Activated T-cell treated with anti-CD3 and anti-CD28 coated beads, Interleukin-2, amount 50 U/mL, for 72 hours (primary cell): ENCODE measurements at regions not wholly inside any gene's neighbourhood (a gene's known extent, or its start where the extent isn't known, plus 50 kb on each side); places are given as distances from the start of the nearest gene placed in this dataset.
A peak's percentile ranks its signal among the peaks of the same experiment; 100 is the strongest.

ENCODE experiments used
- ATAC-seq, 2 donors: fragments of 150-1000 bp; cut with Tn5 transposase; replicated peaks in 1 of 2; 2 replicates each; pipeline ENCODE4 v1.10.0; 2021; ENCODE audit warnings: moderate library complexity in 2 of 2, mild to moderate bottlenecking in 1 of 2
- DNase-seq, 2 donors: peaks; one replicate each; pipeline ENCODE4 v3.0.0; 2021 to 2022; ENCODE audit warnings: mixed read lengths in 1 of 2
- H3K27ac Mint-ChIP-seq: one replicate; pipeline ENCODE4 v1.8.0; 2022; ENCODE audit warnings: mild to moderate bottlenecking, moderate library complexity, mixed read lengths
- H3K27me3 Mint-ChIP-seq: one replicate; pipeline ENCODE4 v1.8.0; 2022; ENCODE audit warnings: low read depth, mixed read lengths
- H3K36me3 Mint-ChIP-seq, 2 donors: one replicate each; pipeline ENCODE4 v1.8.0; 2022; ENCODE audit warnings: mixed read lengths in 2 of 2, mild to moderate bottlenecking in 1 of 2; ENCODE audit not compliant: insufficient read depth in 2 of 2
- H3K4me1 Mint-ChIP-seq: one replicate; pipeline ENCODE4 v1.8.0; 2022; ENCODE audit warnings: low read depth, mixed read lengths
- H3K4me3 Mint-ChIP-seq, 2 donors: one replicate each; pipeline ENCODE4 v1.8.0; 2022; ENCODE audit warnings: mild to moderate bottlenecking in 2 of 2, mixed read lengths in 2 of 2, moderate library complexity in 2 of 2
- H3K9me3 Mint-ChIP-seq, 2 donors: one replicate each; pipeline ENCODE4 v1.8.0; 2022; ENCODE audit warnings: mixed read lengths in 2 of 2

GRCh38 chr9:95634114-95634513 is 117.3 kb upstream of the PTCH1 start:
- no peaks in the 10 kb centered on the region for H3K4me1 Mint-ChIP-seq
- no peaks in the 10 kb centered on the region for H3K9me3 Mint-ChIP-seq
- no peaks in the 10 kb centered on the region for H3K36me3 Mint-ChIP-seq
- H3K4me3 Mint-ChIP-seq: no peak overlapping the region
- peaks cover 10% of the 10 kb centered on the region for H3K27me3 Mint-ChIP-seq
- DNase-seq (no peak), ATAC-seq (no peak)
- no peak overlapping the region for H3K27ac Mint-ChIP-seq

GRCh38 chr9:95629585-95629984 is 112.8 kb upstream of the PTCH1 start:
- Mint-ChIP-seq H3K4me1 (peaks cover 22% of the 10 kb centered on the region), H3K27ac (no peak overlapping the region), H3K27me3 (peaks cover 16% of the 10 kb centered on the region), H3K36me3 (peaks cover 5 to 9% of the 10 kb centered on the region in 2 donors), H3K4me3 (no peak overlapping the region), H3K9me3 (peaks cover 1 to 5% of the 10 kb centered on the region in 2 donors)
- no peak for ATAC-seq
- DNase-seq: no peak

GRCh38 chr9:95627802-95628201 is 111.0 kb upstream of the PTCH1 start:
- Mint-ChIP-seq H3K36me3 (peaks cover 5 to 9% of the 10 kb centered on the region in 2 donors), H3K27me3 (peaks cover 22% of the 10 kb centered on the region), H3K4me1 (peaks cover 34% of the 10 kb centered on the region), H3K9me3 (peaks cover 1 to 5% of the 10 kb centered on the region in 2 donors), H3K27ac (no peak overlapping the region), H3K4me3 (no peak overlapping the region)
- no peak for ATAC-seq
- DNase-seq: no peak

GRCh38 chr9:95626885-95627558 is 110.3 kb upstream of the PTCH1 start:
- DNase-seq (peak; percentile 38 to 40), ATAC-seq (peak; percentile 65 to 77)
- H3K36me3 Mint-ChIP-seq: peaks cover 5 to 9% of the 10 kb centered on the region in 2 donors
- peak overlapping the region; percentile 55 for H3K27ac Mint-ChIP-seq
- peaks cover 1 to 5% of the 10 kb centered on the region in 2 donors for H3K9me3 Mint-ChIP-seq
- H3K27me3 Mint-ChIP-seq: peaks cover 19% of the 10 kb centered on the region
- peak overlapping the region; percentile 32 to 64 for H3K4me3 Mint-ChIP-seq
- peaks cover 34% of the 10 kb centered on the region for H3K4me1 Mint-ChIP-seq

- no peak for ATAC-seq
- no peak overlapping the region for H3K27ac Mint-ChIP-seq
Observed at GRCh38 chr9:95626341-95626740, 109.6 kb upstream of the PTCH1 start.

GRCh38 chr9:95623640-95624039 is 106.9 kb upstream of the PTCH1 start:
- peaks cover 5 to 9% of the 10 kb centered on the region in 2 donors for H3K36me3 Mint-ChIP-seq
- ATAC-seq: no peak
- no peak overlapping the region for H3K4me3 Mint-ChIP-seq
- DNase-seq: no peak
- H3K4me1 Mint-ChIP-seq: peaks cover 34% of the 10 kb centered on the region
- no peak overlapping the region for H3K27ac Mint-ChIP-seq
- H3K27me3 Mint-ChIP-seq: peaks cover 12% of the 10 kb centered on the region
- H3K9me3 Mint-ChIP-seq: peaks cover 1 to 5% of the 10 kb centered on the region in 2 donors

More at GRCh38 chr9:95626341-95626740, 109.6 kb upstream of the PTCH1 start:
- Mint-ChIP-seq H3K9me3 (peaks cover 1 to 5% of the 10 kb centered on the region in 2 donors), H3K4me1 (peaks cover 34% of the 10 kb centered on the region), H3K27me3 (peaks cover 12% of the 10 kb centered on the region), H3K4me3 (no peak overlapping the region), H3K36me3 (peaks cover 5 to 9% of the 10 kb centered on the region in 2 donors)
- no peak for DNase-seq

GRCh38 chr9:95620722-95621121 is 104.0 kb upstream of the PTCH1 start:
- Mint-ChIP-seq H3K36me3 (peaks cover 1 to 4% of the 10 kb centered on the region in 2 donors), H3K27me3 (peaks cover 24% of the 10 kb centered on the region), H3K4me3 (no peak overlapping the region), H3K4me1 (peaks cover 20% of the 10 kb centered on the region), H3K27ac (no peak overlapping the region), H3K9me3 (peaks cover 0 to under 1% of the 10 kb centered on the region in 2 donors)
- DNase-seq (no peak), ATAC-seq (no peak)

GRCh38 chr9:95620314-95620713 is 103.5 kb upstream of the PTCH1 start:
- DNase-seq (no peak), ATAC-seq (no peak)
- Mint-ChIP-seq H3K4me1 (peaks cover 18% of the 10 kb centered on the region), H3K27me3 (peaks cover 24% of the 10 kb centered on the region), H3K36me3 (peaks cover 1 to 4% of the 10 kb centered on the region in 2 donors), H3K27ac (no peak overlapping the region), H3K4me3 (no peak overlapping the region), H3K9me3 (no peaks in the 10 kb centered on the region)

GRCh38 chr9:95615246-95615645 is 98.5 kb upstream of the PTCH1 start:
- H3K36me3 Mint-ChIP-seq: no peaks in the 10 kb centered on the region
- H3K4me3 Mint-ChIP-seq: no peak overlapping the region
- no peak overlapping the region for H3K27ac Mint-ChIP-seq
- no peaks in the 10 kb centered on the region for H3K4me1 Mint-ChIP-seq
- peaks cover 12% of the 10 kb centered on the region for H3K27me3 Mint-ChIP-seq
- DNase-seq (no peak), ATAC-seq (no peak)
- H3K9me3 Mint-ChIP-seq: peaks cover 0 to 1% of the 10 kb centered on the region in 2 donors

- H3K36me3 Mint-ChIP-seq: no peaks in the 10 kb centered on the region
- H3K27me3 Mint-ChIP-seq: peaks cover 12% of the 10 kb centered on the region
- no peaks in the 10 kb centered on the region for H3K4me1 Mint-ChIP-seq
- H3K4me3 Mint-ChIP-seq: no peak overlapping the region
- DNase-seq: no peak
- ATAC-seq: no peak
- peaks cover 0 to 1% of the 10 kb centered on the region in 2 donors for H3K9me3 Mint-ChIP-seq
- no peak overlapping the region for H3K27ac Mint-ChIP-seq
Observed at GRCh38 chr9:95613670-95614069, 96.9 kb upstream of the PTCH1 start.

GRCh38 chr9:95611354-95611753 is 94.6 kb upstream of the PTCH1 start:
- H3K36me3 Mint-ChIP-seq: no peaks in the 10 kb centered on the region

GRCh38 chr9:95610006-95610785 is 93.4 kb upstream of the PTCH1 start:
- no peaks in the 10 kb centered on the region for H3K36me3 Mint-ChIP-seq
- H3K4me3 Mint-ChIP-seq: no peak overlapping the region
- DNase-seq (no peak), ATAC-seq (no peak)
- H3K27me3 Mint-ChIP-seq: no peaks in the 10 kb centered on the region
- peaks cover 0 to 1% of the 10 kb centered on the region in 2 donors for H3K9me3 Mint-ChIP-seq
- H3K4me1 Mint-ChIP-seq: no peaks in the 10 kb centered on the region
- no peak overlapping the region for H3K27ac Mint-ChIP-seq

More at GRCh38 chr9:95611354-95611753, 94.6 kb upstream of the PTCH1 start:
- Mint-ChIP-seq H3K27me3 (no peaks in the 10 kb centered on the region), H3K4me1 (no peaks in the 10 kb centered on the region), H3K27ac (no peak overlapping the region), H3K9me3 (peaks cover 0 to 1% of the 10 kb centered on the region in 2 donors), H3K4me3 (no peak overlapping the region)
- no peak for ATAC-seq
- DNase-seq: no peak

- peaks cover 0 to 1% of the 10 kb centered on the region in 2 donors for H3K9me3 Mint-ChIP-seq
- no peaks in the 10 kb centered on the region for H3K27me3 Mint-ChIP-seq
- H3K4me1 Mint-ChIP-seq: no peaks in the 10 kb centered on the region
- DNase-seq (no peak), ATAC-seq (no peak)
- H3K4me3 Mint-ChIP-seq: no peak overlapping the region
- no peaks in the 10 kb centered on the region for H3K36me3 Mint-ChIP-seq
- H3K27ac Mint-ChIP-seq: no peak overlapping the region
Observed at GRCh38 chr9:95609426-95609825, 92.7 kb upstream of the PTCH1 start.
